ENCODE measurements at regions not wholly inside any gene's neighbourhood (a gene's known extent, or its start where the extent isn't known, plus 50 kb on each side); places are given as distances from the start of the nearest gene placed in this dataset.

DNA sequence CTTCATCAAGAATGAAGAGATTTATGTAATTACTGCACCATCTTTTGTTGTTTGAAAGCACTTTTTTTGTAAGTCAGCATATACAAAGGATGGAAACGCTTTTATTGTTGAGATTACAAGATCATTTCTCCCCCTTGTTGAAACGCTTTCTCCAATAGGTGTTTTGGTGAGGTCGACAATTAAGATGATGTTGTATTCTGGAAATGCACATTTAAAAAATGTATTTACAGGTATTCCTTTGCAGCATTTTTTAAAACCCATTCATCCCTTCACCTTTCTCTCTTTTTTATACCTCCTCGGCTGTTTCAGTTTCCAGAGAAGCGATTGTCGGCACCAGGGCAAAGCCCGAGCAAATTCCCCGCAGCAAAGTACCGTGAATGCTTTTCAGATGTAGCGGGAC lies 499.9 kb downstream of the VRK1 start:
- no peak for DNase-seq (ENCODE audit: low read depth in 2 of 2)

DNA sequence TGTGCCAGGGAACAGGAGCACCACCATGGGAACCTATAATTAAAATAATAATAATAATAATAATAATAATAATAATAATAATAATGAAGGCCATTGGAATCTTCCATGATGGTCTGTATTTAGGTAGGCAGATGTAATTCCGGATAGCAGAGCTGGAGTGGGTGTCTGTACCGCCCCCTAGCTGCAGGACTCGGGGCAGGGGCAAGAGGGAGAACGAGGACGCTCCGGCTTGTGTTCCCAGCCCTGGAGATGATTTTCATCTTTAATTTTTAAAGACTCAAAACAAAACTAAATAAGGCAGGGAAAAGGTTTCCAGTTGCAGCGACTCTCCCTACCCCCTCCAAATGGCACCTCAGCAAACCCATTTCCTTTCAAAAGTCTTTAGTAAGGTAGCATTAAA lies 501.1 kb downstream of the VRK1 start:
- no peak for DNase-seq (ENCODE audit: low read depth in 2 of 2)

DNA sequence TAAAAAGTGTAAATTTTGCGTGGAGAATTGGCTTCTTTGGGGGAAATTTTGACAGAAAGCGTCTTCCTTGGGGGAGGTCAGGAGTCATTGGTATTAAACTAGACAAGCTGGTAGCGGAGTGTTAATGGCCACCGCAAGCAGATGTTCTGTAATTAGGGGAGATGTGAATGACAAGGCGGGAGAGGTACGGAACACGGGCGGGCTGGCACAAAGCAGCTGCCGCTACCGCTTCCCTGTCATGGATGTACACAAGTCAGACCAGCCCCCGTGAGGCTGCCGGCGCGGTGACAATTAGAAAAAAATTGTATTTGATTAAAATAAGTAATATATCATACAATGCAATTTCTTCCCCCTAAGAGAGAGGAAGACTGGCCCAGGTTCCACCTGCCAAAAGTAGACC lies 501.6 kb downstream of the VRK1 start:
- no peak for DNase-seq (ENCODE audit: low read depth in 2 of 2)

DNA sequence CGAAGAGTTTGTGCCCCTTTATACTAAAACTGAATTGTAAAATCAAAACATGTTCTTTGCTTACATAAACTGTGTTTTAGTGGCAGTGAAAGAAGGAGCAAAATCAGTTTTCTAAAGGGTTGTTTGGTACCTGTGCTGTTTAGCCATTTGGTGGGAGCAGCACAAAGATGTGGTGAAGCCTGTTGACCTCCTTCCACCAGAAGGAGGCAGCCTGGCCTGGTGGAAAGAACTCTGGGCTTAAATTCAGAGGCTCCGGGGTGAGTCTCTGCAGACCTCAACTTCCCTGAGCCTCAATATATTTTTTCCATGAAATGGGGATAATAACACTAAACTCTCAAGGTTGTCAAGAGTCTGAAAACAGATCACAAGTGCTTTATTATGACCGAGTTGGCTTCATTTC lies 502.5 kb downstream of the VRK1 start:
- DNase-seq (ENCODE audit: low read depth in 2 of 2), result no peak

DNA sequence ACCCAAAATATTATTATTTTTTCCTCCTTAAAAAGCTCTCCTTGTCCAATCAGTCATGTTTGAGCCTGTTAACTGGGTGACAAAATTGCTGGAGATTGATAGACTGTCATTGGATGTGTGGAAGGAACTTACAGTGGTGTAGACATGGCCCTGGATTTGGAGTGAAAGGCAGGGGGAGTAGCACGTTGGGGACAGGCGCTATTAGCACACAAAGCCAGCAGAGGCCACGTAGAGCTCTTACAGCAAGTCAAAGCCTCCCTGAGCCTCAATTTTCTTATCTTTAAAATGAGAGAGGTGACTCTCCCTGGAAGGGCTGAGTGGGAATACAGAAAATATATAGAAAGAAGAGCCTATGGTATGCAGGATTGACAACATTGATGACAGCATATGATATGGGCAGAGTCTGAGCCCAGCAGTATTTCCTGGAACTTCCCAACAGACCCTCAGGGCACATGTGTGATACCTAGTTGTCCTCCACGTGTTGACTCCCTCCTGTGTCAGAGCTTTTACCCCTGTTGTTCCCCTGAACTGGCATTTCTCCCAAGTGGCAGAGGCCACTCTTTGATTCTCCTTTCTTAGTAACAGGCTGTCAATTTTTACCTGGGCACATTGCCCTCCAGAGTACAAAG lies 504.9 kb downstream of the VRK1 start:
- DNase-seq (ENCODE audit: low read depth in 2 of 2), result no peak

DNA sequence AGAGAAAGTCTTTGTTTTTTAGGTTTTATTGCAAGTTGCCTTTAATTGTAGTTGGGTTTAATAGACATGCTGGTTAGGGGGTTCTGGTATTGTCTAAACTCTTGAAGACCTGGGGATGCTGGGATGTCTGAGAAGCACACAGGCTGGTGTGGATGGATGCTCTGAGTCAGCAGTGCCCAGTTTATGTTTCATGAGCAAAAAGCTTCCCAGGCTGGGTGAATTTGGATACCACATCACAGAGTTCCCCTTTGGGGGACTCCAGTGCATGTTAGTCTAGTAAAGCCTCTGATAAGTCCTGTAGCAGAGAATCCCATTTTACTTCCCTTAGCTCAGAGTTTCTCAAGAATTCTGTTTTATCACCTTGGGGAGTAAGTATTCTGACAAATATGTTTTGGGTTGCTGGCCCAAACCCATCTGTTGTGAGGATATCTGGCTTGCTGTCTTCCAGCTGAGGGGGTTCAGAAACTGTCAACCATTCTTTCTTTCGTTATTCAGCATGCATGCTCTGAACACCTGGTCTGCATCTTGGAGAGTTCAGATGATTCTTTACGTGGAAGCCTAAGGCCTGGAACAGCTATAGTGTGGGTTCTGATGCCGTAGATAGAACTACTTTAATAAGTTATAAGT lies 509.1 kb downstream of the VRK1 start:
- DNase-seq (ENCODE audit: low read depth in 2 of 2), result no peak

DNA sequence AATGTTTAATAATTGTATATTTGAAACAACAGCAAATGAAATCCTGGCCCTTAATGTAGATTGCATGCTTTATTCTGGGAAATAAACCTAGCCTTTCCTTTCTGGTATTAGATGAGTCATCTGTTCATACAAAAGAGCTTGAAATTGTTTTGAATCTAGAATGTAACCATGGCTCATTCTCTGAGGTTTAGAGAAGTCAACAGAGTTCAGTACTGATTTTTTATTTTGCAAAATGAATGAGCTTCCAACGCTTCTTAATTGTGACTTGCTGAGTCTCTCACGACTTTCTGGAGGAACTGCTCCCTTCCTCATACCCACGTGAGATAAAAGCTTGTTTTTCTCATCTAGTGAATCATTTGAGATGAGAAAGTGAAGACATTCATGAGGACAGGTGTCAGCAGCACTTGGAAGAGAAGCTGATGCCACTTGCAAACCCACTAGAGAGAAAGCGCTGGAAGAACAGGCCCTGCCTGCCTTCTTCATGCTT lies 509.6 kb downstream of the VRK1 start:
- no peak for DNase-seq (ENCODE audit: low read depth in 2 of 2)

DNA sequence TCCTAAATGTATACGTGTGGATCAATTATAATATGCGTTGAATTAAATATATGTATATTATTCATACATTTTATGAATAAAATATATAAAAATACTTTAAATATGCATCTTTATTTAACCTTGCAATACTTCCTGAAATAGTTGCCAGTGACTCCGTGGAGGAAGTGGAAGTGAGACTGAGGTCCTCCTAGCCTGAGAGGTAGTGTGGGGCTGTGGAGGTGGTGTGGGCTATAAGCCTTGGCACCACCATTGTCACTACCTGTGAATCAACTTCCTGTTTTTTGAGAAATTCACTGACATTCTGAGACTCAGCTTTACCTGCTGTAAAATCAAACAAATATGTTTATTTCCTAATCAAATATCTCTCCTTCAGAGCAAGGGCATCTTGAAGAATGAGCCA lies 514.2 kb downstream of the VRK1 start:
- DNase-seq (ENCODE audit: low read depth in 2 of 2), result no peak

DNA sequence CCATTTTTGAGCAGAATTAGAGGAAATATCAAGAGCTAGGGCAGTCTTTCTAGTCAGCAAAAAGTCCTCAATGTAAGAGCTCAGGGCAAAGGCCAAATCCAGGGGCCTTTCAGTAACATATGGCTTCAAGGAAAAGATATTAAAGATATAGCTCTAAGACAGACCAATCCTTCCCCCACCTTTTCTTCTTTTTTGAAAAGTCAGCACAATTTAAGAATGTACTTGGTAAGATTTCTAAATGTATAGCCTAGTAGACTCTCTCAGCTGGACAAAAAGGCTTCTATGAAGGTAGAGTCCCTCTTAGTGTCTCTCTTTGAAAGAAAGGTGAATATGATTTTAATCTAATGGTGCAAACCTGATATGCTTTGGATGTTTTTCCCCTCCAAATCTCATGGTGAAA lies 515.7 kb downstream of the VRK1 start:
- no peak for DNase-seq (ENCODE audit: low read depth in 2 of 2)

DNA sequence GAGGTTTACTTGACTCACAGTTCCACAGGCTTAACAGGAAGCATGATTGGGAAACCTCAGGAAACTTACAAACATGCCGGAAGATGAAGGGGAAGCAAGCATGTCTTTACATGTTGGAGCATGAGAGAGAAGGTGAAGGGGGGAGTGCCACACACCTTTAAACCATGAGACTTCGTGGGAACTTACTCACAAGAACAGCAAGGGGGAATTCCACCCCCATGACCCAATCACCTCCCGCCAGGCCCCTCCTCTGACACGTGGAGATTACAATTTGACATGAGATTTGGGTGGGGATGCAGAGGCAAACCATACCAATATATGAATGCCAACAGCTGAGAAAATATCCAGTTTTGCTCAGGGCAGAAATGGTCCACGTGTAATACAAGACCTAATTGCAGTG lies 518.6 kb downstream of the VRK1 start:
- DNase-seq (ENCODE audit: low read depth in 2 of 2), result no peak

DNA sequence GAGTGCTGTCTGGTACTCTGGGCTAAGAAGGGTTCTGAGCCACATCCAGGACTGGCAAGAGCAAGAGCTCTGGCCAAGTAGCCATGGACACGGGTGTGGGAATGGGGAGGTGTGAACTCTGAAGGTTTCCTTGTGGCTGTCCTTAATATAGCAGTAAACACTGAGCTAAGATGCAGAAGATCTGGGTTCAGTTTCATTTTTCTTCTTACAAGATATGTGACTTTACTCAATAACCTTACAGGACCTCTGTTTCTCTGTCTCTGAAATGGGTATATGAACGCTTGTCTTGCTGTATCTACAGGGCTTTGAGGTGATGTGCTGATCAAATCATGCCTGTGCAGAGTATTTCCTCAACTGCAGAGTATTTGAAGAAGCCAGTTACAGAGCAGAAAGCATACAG lies 521.2 kb downstream of the VRK1 start:
- DNase-seq (ENCODE audit: low read depth in 2 of 2), result no peak

DNA sequence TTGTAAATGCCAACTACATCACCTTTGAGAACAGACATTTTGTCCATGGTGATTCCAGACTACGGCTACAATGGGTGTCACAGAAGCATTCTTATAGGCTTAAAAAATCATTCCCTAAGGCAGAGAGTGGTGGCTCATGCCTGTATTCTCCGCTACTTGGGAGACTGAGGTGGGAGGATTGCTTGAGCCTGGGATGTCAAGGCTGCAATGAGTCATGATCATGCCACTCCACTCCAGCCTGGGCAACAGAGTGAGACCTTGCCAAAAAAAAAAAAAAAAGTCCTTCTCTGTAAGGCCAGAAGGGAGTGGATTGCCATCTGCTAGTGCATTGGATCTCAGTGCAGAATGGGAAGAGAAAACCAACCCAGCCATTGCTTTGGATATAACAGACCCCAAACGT lies 522.5 kb downstream of the VRK1 start:
- DNase-seq (ENCODE audit: low read depth in 2 of 2), result no peak

DNA sequence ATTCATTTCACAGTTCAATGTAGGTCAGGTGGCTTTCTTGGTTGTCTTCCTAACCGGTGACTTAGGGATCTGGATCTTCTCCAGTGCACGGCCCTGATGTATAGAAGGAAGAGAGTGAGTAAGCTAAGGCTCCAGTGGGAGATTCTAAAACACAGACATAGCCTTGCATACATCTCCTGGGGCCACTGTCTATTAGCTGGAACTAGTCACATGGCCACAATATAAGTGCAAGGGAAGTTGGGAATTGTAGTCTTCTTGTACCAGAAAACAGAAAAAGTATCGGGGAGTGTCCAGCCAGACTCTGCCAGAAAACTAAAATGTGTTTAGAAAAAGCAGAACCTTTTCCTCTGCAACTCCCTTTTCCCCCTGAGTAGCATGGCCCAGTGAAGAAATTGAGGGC lies 531.6 kb downstream of the VRK1 start:
- DNase-seq (ENCODE audit: low read depth in 2 of 2), result no peak

DNA sequence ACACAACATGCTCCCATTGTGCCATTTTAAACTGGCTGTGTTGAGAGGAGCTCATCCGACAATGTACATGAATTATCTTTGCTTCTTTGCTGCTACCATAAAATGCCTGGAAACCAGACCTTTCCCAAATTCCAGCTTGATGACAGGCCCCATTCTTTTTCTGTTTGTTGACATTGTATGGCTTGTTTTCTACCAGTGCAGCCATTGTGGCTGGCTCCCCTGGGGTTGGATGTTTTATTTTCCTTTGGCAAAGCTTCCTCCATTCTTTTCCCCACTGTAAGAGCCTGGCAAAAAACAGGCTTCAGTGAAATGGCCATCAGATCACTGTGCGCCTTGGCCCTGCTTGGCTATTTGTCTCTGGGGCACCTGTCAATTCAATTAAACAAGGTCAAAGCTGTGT lies 532.5 kb downstream of the VRK1 start:
- DNase-seq (ENCODE audit: low read depth in 2 of 2), result no peak

DNA sequence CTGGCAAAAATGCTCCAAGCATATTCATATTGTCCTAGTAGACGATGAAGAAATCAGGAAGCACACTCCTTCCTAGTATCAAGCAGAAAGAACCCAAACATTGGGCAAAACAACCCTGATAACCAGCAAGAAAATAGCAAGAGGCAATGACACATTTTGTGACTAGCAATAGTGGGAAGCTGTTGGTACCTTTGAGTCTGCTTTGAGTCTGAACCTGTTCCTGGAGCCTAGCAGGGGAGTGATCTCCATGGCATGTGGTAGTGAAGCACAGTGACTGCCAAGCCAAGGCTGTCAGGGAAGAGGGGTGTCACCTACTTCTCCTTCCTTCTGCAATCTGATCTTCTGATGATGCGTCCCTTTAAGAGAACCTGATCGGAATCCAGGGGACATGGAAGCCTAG lies 533.9 kb downstream of the VRK1 start:
- no peak for DNase-seq (ENCODE audit: low read depth in 2 of 2)

DNA sequence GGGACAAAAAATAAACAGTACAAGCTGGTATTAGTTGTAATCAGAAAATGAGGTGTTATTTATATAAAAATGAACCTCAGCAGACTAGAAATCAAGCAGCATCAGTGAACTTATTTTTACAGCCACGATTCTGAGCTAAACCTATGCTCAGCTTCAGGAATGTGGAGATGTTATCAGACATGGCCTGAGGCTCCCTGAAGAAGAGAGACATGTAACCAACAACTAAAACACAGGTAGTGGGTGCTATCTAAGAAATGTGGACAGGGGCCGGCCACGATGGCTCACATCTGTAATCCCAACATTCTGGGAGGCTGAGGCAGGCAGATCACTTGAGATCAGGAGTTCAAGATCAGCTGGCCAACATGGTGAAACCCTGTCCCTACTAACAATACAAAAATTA lies 534.3 kb downstream of the VRK1 start:
- no peak for DNase-seq (ENCODE audit: low read depth in 2 of 2)

DNA sequence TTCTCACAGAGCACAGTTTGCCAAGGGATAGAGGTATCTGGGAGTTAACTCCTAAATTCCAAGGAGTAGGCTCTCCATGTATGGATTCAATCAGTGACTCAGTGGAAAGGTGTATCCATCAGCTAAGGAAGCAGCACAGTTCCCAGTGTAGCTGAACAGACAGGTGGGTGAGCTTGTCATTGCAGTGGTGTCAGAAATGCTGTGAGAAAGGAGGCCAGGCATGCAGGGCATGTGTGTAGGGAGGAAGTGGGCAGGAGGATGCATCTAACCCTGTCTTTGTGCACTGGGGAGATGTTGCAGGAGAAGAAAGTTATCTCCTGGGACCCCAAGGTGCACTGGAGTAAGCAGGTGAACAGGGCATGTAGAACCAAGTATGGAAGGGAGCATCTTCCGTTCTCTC lies 539.0 kb downstream of the VRK1 start:
- DNase-seq (ENCODE audit: low read depth in 2 of 2), result no peak

DNA sequence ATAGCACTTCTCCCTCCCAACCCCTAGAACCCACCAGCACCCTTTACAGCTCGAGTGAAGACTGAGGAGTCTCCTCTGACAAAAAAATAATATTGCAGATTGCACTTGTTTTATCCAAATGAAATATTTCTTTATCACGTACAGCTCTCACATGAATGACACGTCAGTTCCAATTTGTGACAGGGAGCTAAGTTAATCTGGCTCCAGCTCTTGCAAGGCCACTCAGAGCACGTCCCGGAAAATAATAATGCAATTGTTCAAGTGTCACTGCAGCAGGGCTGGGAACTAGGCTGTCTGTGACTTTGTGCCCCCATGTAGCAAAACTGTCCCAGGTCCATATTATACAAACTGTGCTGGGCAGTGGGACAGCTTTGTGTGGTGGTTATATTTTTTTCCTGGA lies 539.6 kb downstream of the VRK1 start:
- DNase-seq (ENCODE audit: low read depth in 2 of 2), result no peak

DNA sequence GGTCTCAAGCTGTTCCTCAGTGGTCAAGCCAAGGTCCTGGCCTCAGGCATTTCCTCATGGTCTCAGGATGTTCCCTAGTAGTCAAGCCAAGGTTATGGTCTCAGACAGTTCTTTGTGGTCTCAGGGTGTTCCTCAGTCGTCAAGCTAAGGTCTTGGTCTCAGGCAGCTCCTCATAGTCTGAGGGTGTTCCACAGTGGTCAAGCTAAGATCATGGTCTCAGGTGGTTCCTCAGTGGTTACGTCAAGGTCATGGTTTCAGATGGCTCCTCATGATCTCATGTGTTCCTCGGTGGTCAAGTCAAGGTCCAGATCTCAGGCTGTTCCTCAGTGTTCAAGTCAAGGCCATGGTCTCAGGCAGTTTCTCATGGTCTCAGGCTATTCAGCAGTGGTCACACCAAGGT lies 540.1 kb downstream of the VRK1 start:
- DNase-seq (ENCODE audit: low read depth in 2 of 2), result no peak

DNA sequence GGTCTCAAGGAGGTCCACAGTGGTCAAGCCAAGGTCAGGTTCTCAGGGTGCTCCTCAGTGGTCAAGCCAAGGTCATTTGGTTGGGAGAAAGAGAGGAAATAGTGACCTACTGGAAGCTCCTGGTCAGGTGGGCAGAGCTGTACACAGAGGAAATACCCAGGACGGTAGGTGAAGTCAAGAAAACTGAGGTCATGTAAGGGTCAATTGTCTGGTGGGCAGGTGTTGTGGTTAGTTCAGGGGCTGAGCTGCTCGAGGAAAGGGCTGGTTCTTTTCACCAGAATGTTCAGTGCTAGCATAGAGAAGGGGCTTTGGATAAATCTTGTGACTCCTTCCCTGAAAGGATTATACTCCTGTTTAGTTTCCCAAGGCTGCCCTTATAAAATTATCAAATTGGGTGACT lies 540.5 kb downstream of the VRK1 start:
- no peak for DNase-seq (ENCODE audit: low read depth in 2 of 2)

DNA sequence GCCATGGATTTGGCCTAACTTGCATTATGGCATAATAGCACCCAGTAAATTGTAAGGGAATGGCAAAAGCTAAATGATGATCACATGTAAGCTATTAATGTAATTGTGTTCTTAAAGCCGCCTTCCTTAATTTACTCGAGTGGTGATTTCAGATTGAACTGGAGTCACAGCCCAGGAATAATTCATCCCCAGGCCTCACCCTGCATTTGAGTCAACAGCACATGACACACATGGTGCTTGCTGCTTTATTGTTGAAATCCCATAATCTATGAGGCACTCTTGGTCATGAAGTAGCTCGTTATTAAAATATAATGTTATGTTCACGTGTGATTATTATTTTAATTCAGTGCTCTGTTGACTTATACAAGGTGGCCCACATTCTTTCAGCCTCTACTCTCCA lies 547.5 kb downstream of the VRK1 start:
- DNase-seq (ENCODE audit: low read depth in 2 of 2), result no peak

DNA sequence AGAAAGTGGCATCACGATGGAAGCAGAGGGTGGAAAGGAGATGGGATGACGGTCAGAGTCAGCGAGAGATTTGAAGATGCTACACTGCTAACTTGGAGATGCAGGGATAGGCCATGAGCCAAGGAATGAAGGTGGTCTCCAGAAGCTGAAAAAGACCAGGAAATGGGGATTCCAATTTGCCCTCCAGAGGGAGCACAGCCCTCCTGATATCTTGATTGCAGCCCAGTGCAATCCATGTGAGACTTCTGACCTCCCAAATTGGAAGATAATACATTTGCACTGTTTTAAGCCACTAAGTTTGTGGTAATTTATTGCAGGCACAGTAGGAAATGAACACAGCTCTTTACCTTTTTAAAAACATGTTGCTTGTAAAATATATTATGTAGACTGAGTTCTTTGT lies 549.5 kb downstream of the VRK1 start:
- DNase-seq (ENCODE audit: low read depth in 2 of 2), result no peak

DNA sequence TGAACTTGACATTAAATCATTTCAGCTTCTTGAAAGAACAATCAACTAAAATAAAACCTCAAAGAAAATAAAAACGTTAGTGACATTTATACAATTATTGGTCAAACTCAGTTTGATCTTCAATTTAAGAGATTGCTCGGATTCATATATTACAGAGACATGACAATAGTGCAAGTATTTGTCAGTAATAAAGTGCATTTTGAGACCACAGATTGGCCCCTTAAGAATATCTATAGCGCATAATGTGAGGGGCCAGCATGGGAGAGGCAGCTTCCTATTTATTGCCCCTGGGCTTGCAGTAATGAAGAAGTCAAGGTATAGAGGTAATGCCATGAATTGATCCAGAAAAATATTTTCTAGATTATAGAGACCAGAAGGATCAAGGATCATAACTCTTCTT lies 552.3 kb downstream of the VRK1 start:
- no peak for DNase-seq (ENCODE audit: low read depth in 2 of 2)

DNA sequence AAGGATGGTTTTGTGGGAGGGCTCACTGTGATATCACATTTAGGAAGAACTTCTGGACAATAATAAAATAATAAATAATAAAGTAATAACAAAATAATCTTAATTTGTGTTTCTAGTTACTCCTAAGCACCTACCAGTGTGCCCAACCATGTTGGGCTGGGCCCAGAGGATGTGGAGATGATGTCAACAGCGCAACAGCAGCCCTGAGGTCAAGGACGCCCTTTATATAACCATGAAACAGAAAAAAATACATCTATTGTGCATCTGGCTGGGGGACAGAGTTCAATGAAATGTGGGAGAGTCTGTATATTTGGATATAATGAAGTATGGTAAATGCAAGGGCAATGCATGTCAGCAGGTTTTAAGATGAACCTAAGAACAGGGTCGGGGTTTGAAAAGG lies 552.8 kb downstream of the VRK1 start:
- DNase-seq (ENCODE audit: low read depth in 2 of 2), result no peak
